ENCODE measurements at regions not wholly inside any gene's neighbourhood (a gene's known extent, or its start where the extent isn't known, plus 50 kb on each side); places are given as distances from the start of the nearest gene placed in this dataset.
A peak's percentile ranks its signal among the peaks of the same experiment; 100 is the strongest.

GRCh38 chr4:79850626-79851025, 222.4 kb downstream of the ANTXR2 start:
- no peaks in the 10 kb centered on the region for H3K27me3 ChIP-seq

DNA sequence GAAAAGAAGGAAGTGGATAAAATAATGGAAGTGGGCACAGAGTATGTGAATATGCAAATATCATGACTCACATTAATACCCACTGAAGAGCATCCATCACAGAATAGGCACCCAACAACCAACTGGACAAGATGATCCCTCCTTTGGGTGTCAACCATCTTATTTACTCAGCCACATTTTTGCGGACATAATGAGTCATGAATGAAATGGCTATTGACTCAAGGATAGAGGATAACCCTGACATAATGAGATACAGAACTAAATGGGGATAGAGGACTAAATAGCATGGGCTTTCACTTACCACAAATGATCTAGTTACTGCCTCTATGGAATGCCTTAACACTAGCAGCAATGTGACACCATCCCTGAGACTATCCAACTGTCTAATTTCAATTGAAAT, 224.7 kb downstream of the ANTXR2 start:
- Histone ChIP-seq H3K9me3 (no peaks in the 10 kb centered on the region; the same call in 1 of the 2 replicates), H3K36me3 (no peaks in the 10 kb centered on the region), H3K27me3 (no peaks in the 10 kb centered on the region), H3K4me3 (ENCODE audit: low read depth, low read length) (no peak overlapping the region), H3K4me1 (no peaks in the 10 kb centered on the region)
- DNase-seq = no peak
- no peak for TF ChIP-seq CTCF (IDR thresholded peaks at IDR 0.05; ENCODE audit: low read depth, low read length)

More at GRCh38 chr4:79850626-79851025, 222.4 kb downstream of the ANTXR2 start:
- Histone ChIP-seq H3K36me3 (no peaks in the 10 kb centered on the region), H3K9me3 (no peaks in the 10 kb centered on the region), H3K4me1 (no peaks in the 10 kb centered on the region; the same call in 1 of the 2 replicates), H3K4me3 (ENCODE audit: low read depth, low read length) (no peak overlapping the region)
- DNase-seq = no peak
- no peak for TF ChIP-seq CTCF (IDR thresholded peaks at IDR 0.05; ENCODE audit: low read depth, low read length)

DNA sequence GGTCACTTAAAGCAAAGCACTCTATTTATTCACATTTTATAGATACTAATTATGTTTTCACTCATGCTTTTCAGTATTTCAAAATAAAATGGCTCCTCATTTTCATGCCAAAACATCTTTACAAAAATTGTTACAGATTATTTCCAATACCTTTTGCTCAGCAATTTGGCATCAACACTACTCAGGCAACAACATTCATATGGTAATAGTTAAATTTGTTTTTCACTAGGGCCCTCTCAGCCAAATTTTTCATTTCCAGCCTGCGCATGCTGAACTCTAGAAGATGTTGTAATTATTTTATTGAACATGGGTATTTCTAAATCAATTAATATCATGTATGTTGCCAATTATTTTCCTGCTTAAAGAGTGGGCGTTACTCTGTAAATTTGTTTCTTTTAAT, 225.6 kb downstream of the ANTXR2 start:
- no peaks in the 10 kb centered on the region for H3K36me3 ChIP-seq
- TF ChIP-seq CTCF (IDR thresholded peaks at IDR 0.05; ENCODE audit: low read depth, low read length) = no peak
- DNase-seq = no peak
- H3K27me3 ChIP-seq = no peaks in the 10 kb centered on the region
- H3K9me3 ChIP-seq = no peaks in the 10 kb centered on the region; the same call in 1 of the 2 replicates
- H3K4me3 ChIP-seq (ENCODE audit: low read depth, low read length) = no peak overlapping the region
- H3K4me1 ChIP-seq = no peaks in the 10 kb centered on the region

GRCh38 chr4:79842162-79842561, 230.9 kb downstream of the ANTXR2 start:
- no peak overlapping the region for H3K4me3 ChIP-seq (ENCODE audit: low read depth, low read length)
- no peak for TF ChIP-seq CTCF (IDR thresholded peaks at IDR 0.05; ENCODE audit: low read depth, low read length)
- DNase-seq = no peak
- H3K4me1 ChIP-seq = no peaks in the 10 kb centered on the region
- no peaks in the 10 kb centered on the region for H3K36me3 ChIP-seq
- no peaks in the 10 kb centered on the region; the same call in 1 of the 2 replicates for H3K9me3 ChIP-seq
- no peaks in the 10 kb centered on the region for H3K27me3 ChIP-seq

DNA sequence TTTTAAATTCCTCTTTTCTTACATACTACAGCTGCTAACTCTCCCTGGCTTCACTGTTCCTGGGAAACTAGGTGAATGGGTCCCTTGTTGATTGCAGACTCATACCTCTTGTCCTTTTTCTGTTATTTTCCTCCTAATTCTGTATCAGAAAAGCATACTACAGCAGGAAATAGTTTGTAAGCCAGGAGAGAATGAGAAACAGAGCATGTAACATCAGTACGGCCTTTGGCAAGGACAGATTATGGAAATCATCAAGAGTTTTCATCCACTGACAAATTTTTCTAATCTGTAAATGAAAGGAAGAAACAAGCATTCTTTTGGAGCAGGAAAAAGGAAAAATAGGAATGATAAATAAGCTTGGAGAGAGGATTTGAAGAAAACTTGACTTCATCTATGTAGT, 239.2 kb downstream of the ANTXR2 start:
- no peak overlapping the region for H3K4me3 ChIP-seq (ENCODE audit: low read depth, low read length)
- H3K4me1 ChIP-seq = peaks cover 7% of the 10 kb centered on the region
- no peak for DNase-seq
- H3K36me3 ChIP-seq = no peaks in the 10 kb centered on the region
- H3K27me3 ChIP-seq = no peaks in the 10 kb centered on the region
- no peak for TF ChIP-seq CTCF (IDR thresholded peaks at IDR 0.05; ENCODE audit: low read depth, low read length)
- no peaks in the 10 kb centered on the region for H3K9me3 ChIP-seq

GRCh38 chr4:79831701-79832514, 241.1 kb downstream of the ANTXR2 start:
- no peak for TF ChIP-seq CTCF (IDR thresholded peaks at IDR 0.05; ENCODE audit: low read depth, low read length)
- peak; percentile 29 for DNase-seq
- no peaks in the 10 kb centered on the region for H3K36me3 ChIP-seq
- H3K4me1 ChIP-seq = peaks cover 7% of the 10 kb centered on the region
- no peak overlapping the region for H3K4me3 ChIP-seq (ENCODE audit: low read depth, low read length)
- no peaks in the 10 kb centered on the region for H3K27me3 ChIP-seq
- no peaks in the 10 kb centered on the region for H3K9me3 ChIP-seq
